ENCODE measurements at regions not wholly inside any gene's neighbourhood (a gene's known extent, or its start where the extent isn't known, plus 50 kb on each side); places are given as distances from the start of the nearest gene placed in this dataset.
"Not testable (repeated sequence)": the region's sequence is repeated elsewhere in the genome, so short reads cannot be mapped to it uniquely, and the experiment has no call there.

GRCh38 chr3:167031364-167032049 lies 348.6 kb downstream of the ZBBX start:
- no peaks in the 10 kb centered on the region for H3K79me2 ChIP-seq (ENCODE audit: control insufficient read depth, insufficient read depth, low read length)
- H2AFZ ChIP-seq (ENCODE audit: control insufficient read depth, low read length), result peak overlapping the region; percentile 40
- no peak overlapping the region for H3K27ac ChIP-seq (ENCODE audit: control insufficient read depth, insufficient read depth, low read length)
- no peaks in the 10 kb centered on the region for H3K36me3 ChIP-seq (ENCODE audit: control insufficient read depth in 2 of 2, extremely low read depth in 1 of 2, insufficient read depth in 2 of 2, low read length in 2 of 2)
- no peak overlapping the region for H3K9ac ChIP-seq (ENCODE audit: control insufficient read depth, extremely low read depth, insufficient read depth, low read length)
- no peak for DNase-seq (ENCODE audit: low read depth, low spot score)
- no peaks in the 10 kb centered on the region for H3K9me1 ChIP-seq (ENCODE audit: control insufficient read depth, extremely low read depth, insufficient read depth, low read length)
- H3K9me3 ChIP-seq (ENCODE audit: control insufficient read depth, low read depth, low read length), result no peaks in the 10 kb centered on the region
- H3K4me1 ChIP-seq (ENCODE audit: control insufficient read depth, extremely low read depth, insufficient read depth, low read length), result no peaks in the 10 kb centered on the region
- dilution Hi-C loops (cut with MboI; ENCODE audit: extremely low pct_ligation_motif_present, low sequenced_read_pairs), result no loop called here
- H3K4me2 ChIP-seq (ENCODE audit: control insufficient read depth, extremely low read depth, insufficient read depth, low read depth, low read length), result no peak overlapping the region
- H4K20me1 ChIP-seq (ENCODE audit: control insufficient read depth, extremely low read depth, insufficient read depth, low read length), result no peaks in the 10 kb centered on the region
- no peak overlapping the region for H3K4me3 ChIP-seq (ENCODE audit: control insufficient read depth in 2 of 3, extremely low read depth in 1 of 3, insufficient read depth in 2 of 3, low read depth in 1 of 3, low read length in 3 of 3)
- TF ChIP-seq EZH2 (IDR thresholded peaks at IDR 0.05; ENCODE audit: low read length) (no peak), CTCF (optimal IDR thresholded peaks at IDR 0.05 in 1 of 3, IDR thresholded peaks at IDR 0.05 in 1 of 3, conservative IDR thresholded peaks at IDR 0.05 in 1 of 3; ENCODE audit: extremely low read depth in 1 of 3, insufficient read depth in 2 of 3, low read length in 3 of 3) (no peak)
- no peaks in the 10 kb centered on the region for H3K27me3 ChIP-seq (ENCODE audit: control insufficient read depth, extremely low read depth, insufficient read depth, low read length)
- no peak for FAIRE-seq

GRCh38 chr3:167030082-167030725 lies 349.9 kb downstream of the ZBBX start:
- Histone ChIP-seq H3K9me3 (ENCODE audit: control insufficient read depth, low read depth, low read length) (no peaks in the 10 kb centered on the region), H3K4me1 (ENCODE audit: control insufficient read depth, extremely low read depth, insufficient read depth, low read length) (no peaks in the 10 kb centered on the region), H3K9ac (ENCODE audit: control insufficient read depth, extremely low read depth, insufficient read depth, low read length) (no peak overlapping the region), H3K27me3 (ENCODE audit: control insufficient read depth, extremely low read depth, insufficient read depth, low read length) (no peaks in the 10 kb centered on the region), H3K4me2 (ENCODE audit: control insufficient read depth, extremely low read depth, insufficient read depth, low read depth, low read length) (no peak overlapping the region), H3K79me2 (ENCODE audit: control insufficient read depth, insufficient read depth, low read length) (no peaks in the 10 kb centered on the region), H3K4me3 (ENCODE audit: control insufficient read depth in 2 of 3, extremely low read depth in 1 of 3, insufficient read depth in 2 of 3, low read depth in 1 of 3, low read length in 3 of 3) (no peak overlapping the region), H3K36me3 (ENCODE audit: control insufficient read depth in 2 of 2, extremely low read depth in 1 of 2, insufficient read depth in 2 of 2, low read length in 2 of 2) (no peaks in the 10 kb centered on the region), H4K20me1 (ENCODE audit: control insufficient read depth, extremely low read depth, insufficient read depth, low read length) (no peaks in the 10 kb centered on the region), H3K27ac (ENCODE audit: control insufficient read depth, insufficient read depth, low read length) (no peak overlapping the region), H2AFZ (ENCODE audit: control insufficient read depth, low read length) (no peak overlapping the region), H3K9me1 (ENCODE audit: control insufficient read depth, extremely low read depth, insufficient read depth, low read length) (no peaks in the 10 kb centered on the region)
- FAIRE-seq (no peak), DNase-seq (ENCODE audit: low read depth, low spot score) (no peak)
- TF ChIP-seq EZH2 (IDR thresholded peaks at IDR 0.05; ENCODE audit: low read length), result no peak
- no peak for TF ChIP-seq CTCF (optimal IDR thresholded peaks at IDR 0.05 in 1 of 3, IDR thresholded peaks at IDR 0.05 in 1 of 3, conservative IDR thresholded peaks at IDR 0.05 in 1 of 3; ENCODE audit: extremely low read depth in 1 of 3, insufficient read depth in 2 of 3, low read length in 3 of 3)
- dilution Hi-C loops (cut with MboI; ENCODE audit: extremely low pct_ligation_motif_present, low sequenced_read_pairs), result no loop called here

GRCh38 chr3:167019503-167019902 lies 360.6 kb downstream of the ZBBX start:
- H3K4me3 ChIP-seq (ENCODE audit: control insufficient read depth in 2 of 3, extremely low read depth in 1 of 3, insufficient read depth in 2 of 3, low read depth in 1 of 3, low read length in 3 of 3); H3K79me2 ChIP-seq (ENCODE audit: control insufficient read depth, insufficient read depth, low read length); H3K9ac ChIP-seq (ENCODE audit: control insufficient read depth, extremely low read depth, insufficient read depth, low read length); H3K4me2 ChIP-seq (ENCODE audit: control insufficient read depth, extremely low read depth, insufficient read depth, low read depth, low read length); FAIRE-seq; H2AFZ ChIP-seq (ENCODE audit: control insufficient read depth, low read length); H3K36me3 ChIP-seq (ENCODE audit: control insufficient read depth in 2 of 2, extremely low read depth in 1 of 2, insufficient read depth in 2 of 2, low read length in 2 of 2); H3K27me3 ChIP-seq (ENCODE audit: control insufficient read depth, extremely low read depth, insufficient read depth, low read length); H4K20me1 ChIP-seq (ENCODE audit: control insufficient read depth, extremely low read depth, insufficient read depth, low read length); H3K27ac ChIP-seq (ENCODE audit: control insufficient read depth, insufficient read depth, low read length); dilution Hi-C loops (cut with MboI; ENCODE audit: extremely low pct_ligation_motif_present, low sequenced_read_pairs); H3K9me1 ChIP-seq (ENCODE audit: control insufficient read depth, extremely low read depth, insufficient read depth, low read length); H3K9me3 ChIP-seq (ENCODE audit: control insufficient read depth, low read depth, low read length); DNase-seq (ENCODE audit: low read depth, low spot score); H3K4me1 ChIP-seq (ENCODE audit: control insufficient read depth, extremely low read depth, insufficient read depth, low read length): not testable (repeated sequence)

Measured in keratinocyte (primary cell).